Mucosa of descending colon (tissue), 3 donors: ENCODE measurements at regions not wholly inside any gene's neighbourhood (a gene's known extent, or its start where the extent isn't known, plus 50 kb on each side); places are given as distances from the start of the nearest gene placed in this dataset.

Source experiments
- ATAC-seq: fragments of 200-7000 bp; cut with Tn5 transposase; one replicate; pipeline ENCODE4 v1.9.1; 2020; ENCODE audit warnings: mild to moderate bottlenecking, moderate library complexity
- DNase-seq, 3 donors: peaks; one replicate each; pipeline ENCODE4 v3.0.0-alpha.2; 2020
- H3K36me3 ChIP-seq: fragments of 200-600 bp; one replicate; pipeline ENCODE4 v1.8.0; 2021; ENCODE audit warnings: low read depth, mild to moderate bottlenecking
- H3K4me1 ChIP-seq: fragments of 200-600 bp; one replicate; pipeline ENCODE4 v1.8.0; 2021; ENCODE audit warnings: low read depth, mild to moderate bottlenecking
- H3K4me3 ChIP-seq: fragments of 200-600 bp; one replicate; pipeline ENCODE4 v1.8.0; 2021; ENCODE audit warnings: mild to moderate bottlenecking
- H3K9me3 ChIP-seq: fragments of 200-600 bp; one replicate; pipeline ENCODE4 v1.8.0; 2021; ENCODE audit warnings: mild to moderate bottlenecking
- CTCF ChIP-seq: fragments of 200-600 bp; IDR thresholded peaks from one replicate; pipeline ENCODE4 v1.8.0; 2022; ENCODE audit warnings: antibody characterized with exemption, mild to moderate bottlenecking
- intact Hi-C, 2 donors: fragments of 100-400 bp; cut with DNase I in 1 of 2; cut with micrococcal nuclease in 1 of 2; formaldehyde crosslinking; loops; one replicate each; pipeline versions ENCODE4 v1.11.0 to v1.11.1; 2022; cut with DNase I, micrococcal nuclease
- donor health status: DM: no; HTN: no; CAD: no; lungs with moderate emphysema.
- donor health status: DM: no; HTN: no; CAD: no.
- donor health status: DM: no; HTN: yes; CAD: no.

GRCh38 chr11:101277036-101277435 is 147.4 kb upstream of the PGR start:
- Histone ChIP-seq H3K4me3 (no peak overlapping the region), H3K36me3 (no peaks in the 10 kb centered on the region), H3K4me1 (no peaks in the 10 kb centered on the region), H3K9me3 (no peaks in the 10 kb centered on the region)
- no peak for TF ChIP-seq CTCF
- DNase-seq (no peak), ATAC-seq (no peak)
- intact Hi-C loops, result no loop called here

- TF ChIP-seq CTCF, result no peak
- intact Hi-C loops, result no loop called here
- no peaks in the 10 kb centered on the region for H3K4me1 ChIP-seq
- H3K36me3 ChIP-seq, result no peaks in the 10 kb centered on the region
- H3K9me3 ChIP-seq, result no peaks in the 10 kb centered on the region
- ATAC-seq (no peak), DNase-seq (no peak)
- H3K4me3 ChIP-seq, result no peak overlapping the region
These were observed 140.5 kb upstream of the PGR start for GRCh38 chr11:101269990-101270660.

GRCh38 chr11:101269390-101269789 is 139.8 kb upstream of the PGR start:
- Histone ChIP-seq H3K4me3 (no peak overlapping the region), H3K9me3 (no peaks in the 10 kb centered on the region), H3K36me3 (no peaks in the 10 kb centered on the region), H3K4me1 (no peaks in the 10 kb centered on the region)
- TF ChIP-seq CTCF, result no peak
- intact Hi-C loops, result no loop called here
- ATAC-seq (no peak), DNase-seq (no peak)

GRCh38 chr11:101267654-101268053 is 138.0 kb upstream of the PGR start:
- ATAC-seq, result no peak
- intact Hi-C loops, result no loop called here
- no peaks in the 10 kb centered on the region for H3K9me3 ChIP-seq
- DNase-seq, result no peak
- H3K4me3 ChIP-seq, result no peak overlapping the region
- no peaks in the 10 kb centered on the region for H3K36me3 ChIP-seq
- H3K4me1 ChIP-seq, result no peaks in the 10 kb centered on the region
- TF ChIP-seq CTCF, result no peak

GRCh38 chr11:101264306-101264705 is 134.7 kb upstream of the PGR start:
- peak; percentile 42 for ATAC-seq
- H3K9me3 ChIP-seq, result no peaks in the 10 kb centered on the region
- TF ChIP-seq CTCF, result no peak
- H3K36me3 ChIP-seq, result no peaks in the 10 kb centered on the region
- DNase-seq, result no peak
- intact Hi-C loops, result no loop called here
- no peaks in the 10 kb centered on the region for H3K4me1 ChIP-seq
- H3K4me3 ChIP-seq, result no peak overlapping the region

GRCh38 chr11:101262995-101263394 is 133.4 kb upstream of the PGR start:
- Histone ChIP-seq H3K9me3 (no peaks in the 10 kb centered on the region), H3K4me3 (no peak overlapping the region), H3K36me3 (no peaks in the 10 kb centered on the region), H3K4me1 (no peaks in the 10 kb centered on the region)
- DNase-seq (no peak), ATAC-seq (no peak)
- intact Hi-C loops, result no loop called here
- no peak for TF ChIP-seq CTCF
